ENCODE measurements at regions not wholly inside any gene's neighbourhood (a gene's known extent, or its start where the extent isn't known, plus 50 kb on each side); places are given as distances from the start of the nearest gene placed in this dataset.

GRCh38 chr14:38818555-38818954, 284.5 kb downstream of the SEC23A start:
- no peaks in the 10 kb centered on the region for H3K27me3 ChIP-seq
- no peaks in the 10 kb centered on the region for H3K4me1 ChIP-seq
- TF ChIP-seq CTCF (IDR thresholded peaks at IDR 0.05), result no peak
- H3K4me3 ChIP-seq, result no peak overlapping the region
- DNase-seq, result no peak
- intact Hi-C loops (cut with DNase I), result no loop called here
- no peak overlapping the region for H3K9ac ChIP-seq (ENCODE audit: low read depth in 2 of 2, low read length in 2 of 2)
- no peak overlapping the region for H3K27ac ChIP-seq
- no peaks in the 10 kb centered on the region for H3K9me3 ChIP-seq
- H3K36me3 ChIP-seq, result no peaks in the 10 kb centered on the region

GRCh38 chr14:38808734-38809455, 294.1 kb downstream of the SEC23A start:
- intact Hi-C loops (cut with DNase I), result no loop called here
- Histone ChIP-seq H3K9ac (ENCODE audit: low read depth in 2 of 2, low read length in 2 of 2) (peak overlapping the region in 1 of 2 donors; percentile 40), H3K27me3 (no peaks in the 10 kb centered on the region), H3K4me1 (no peaks in the 10 kb centered on the region), H3K27ac (peak overlapping the region; percentile 79), H3K9me3 (no peaks in the 10 kb centered on the region), H3K4me3 (no peak overlapping the region), H3K36me3 (no peaks in the 10 kb centered on the region)
- no peak for TF ChIP-seq CTCF (IDR thresholded peaks at IDR 0.05)
- peak; percentile 89 for DNase-seq

GRCh38 chr14:38799671-38800070, 303.4 kb downstream of the SEC23A start:
- Histone ChIP-seq H3K9ac (ENCODE audit: low read depth in 2 of 2, low read length in 2 of 2) (no peak overlapping the region), H3K27me3 (no peaks in the 10 kb centered on the region), H3K27ac (no peak overlapping the region), H3K36me3 (no peaks in the 10 kb centered on the region), H3K9me3 (no peaks in the 10 kb centered on the region), H3K4me1 (no peaks in the 10 kb centered on the region), H3K4me3 (no peak overlapping the region)
- DNase-seq, result no peak
- intact Hi-C loops (cut with DNase I), result no loop called here
- TF ChIP-seq CTCF (IDR thresholded peaks at IDR 0.05), result no peak

- no peak for TF ChIP-seq CTCF (IDR thresholded peaks at IDR 0.05)
Observed at GRCh38 chr14:38794677-38795076, 308.4 kb downstream of the SEC23A start.

GRCh38 chr14:38791862-38792261, 311.2 kb downstream of the SEC23A start:
- intact Hi-C loops (cut with DNase I), result no loop called here
- no peak for TF ChIP-seq CTCF (IDR thresholded peaks at IDR 0.05)
- H3K4me3 ChIP-seq, result no peak overlapping the region
- no peak overlapping the region for H3K9ac ChIP-seq (ENCODE audit: low read depth in 2 of 2, low read length in 2 of 2)
- no peaks in the 10 kb centered on the region for H3K4me1 ChIP-seq
- no peak overlapping the region for H3K27ac ChIP-seq
- no peaks in the 10 kb centered on the region for H3K36me3 ChIP-seq
- no peaks in the 10 kb centered on the region for H3K9me3 ChIP-seq
- no peak for DNase-seq
- no peaks in the 10 kb centered on the region for H3K27me3 ChIP-seq

More at GRCh38 chr14:38794677-38795076, 308.4 kb downstream of the SEC23A start:
- no peak overlapping the region for H3K27ac ChIP-seq
- no peaks in the 10 kb centered on the region for H3K36me3 ChIP-seq
- intact Hi-C loops (cut with DNase I), result no loop called here
- H3K4me3 ChIP-seq, result no peak overlapping the region
- no peaks in the 10 kb centered on the region for H3K27me3 ChIP-seq
- no peak for DNase-seq
- no peaks in the 10 kb centered on the region for H3K9me3 ChIP-seq
- no peaks in the 10 kb centered on the region for H3K4me1 ChIP-seq
- no peak overlapping the region for H3K9ac ChIP-seq (ENCODE audit: low read depth in 2 of 2, low read length in 2 of 2)
